ENCODE measurements at regions not wholly inside any gene's neighbourhood (a gene's known extent, or its start where the extent isn't known, plus 50 kb on each side); places are given as distances from the start of the nearest gene placed in this dataset.
A peak's percentile ranks its signal among the peaks of the same experiment; 100 is the strongest.
"Not testable (repeated sequence)": the region's sequence is repeated elsewhere in the genome, so short reads cannot be mapped to it uniquely, and the experiment has no call there.

DNA sequence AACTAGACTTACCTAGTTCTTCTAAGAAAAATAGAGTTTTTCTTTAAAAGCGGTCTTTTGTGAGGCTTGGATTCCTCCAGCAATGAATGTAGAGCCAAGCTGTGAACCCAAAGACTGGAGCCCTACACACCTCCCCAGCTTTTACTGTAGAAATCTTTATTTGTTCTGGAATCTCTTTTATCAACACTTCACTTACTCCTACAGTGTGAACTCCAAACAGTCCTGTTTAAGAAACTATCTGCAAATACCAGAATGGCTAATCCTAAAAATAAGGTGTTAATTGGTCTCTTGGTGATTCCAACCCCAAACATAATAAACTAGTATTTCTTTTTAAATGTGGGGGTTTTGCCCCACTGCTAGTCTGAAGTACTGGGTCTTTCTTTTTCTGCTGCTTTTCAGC lies 103.9 kb downstream of the ENC1 start:
- Histone ChIP-seq H3K9me3 (ENCODE audit: control insufficient read depth in 5 of 5, low read length in 5 of 5) (peaks cover 3 to 21% (median 9%) of the 10 kb centered on the region in 5 donors), H3K36me3 (ENCODE audit: control insufficient read depth in 5 of 5, insufficient read depth in 5 of 5, low read length in 5 of 5) (no peaks in the 10 kb centered on the region), H3K9ac (ENCODE audit: low read length in 5 of 5) (no peak overlapping the region), H3K4me1 (ENCODE audit: control insufficient read depth in 5 of 5, insufficient read depth in 5 of 5, low read length in 5 of 5) (peaks cover 4 to 26% (median 22%) of the 10 kb centered on the region in 5 donors), H3K27ac (ENCODE audit: low read depth, low read length) (no peak overlapping the region), H3K27me3 (ENCODE audit: control insufficient read depth in 5 of 5, insufficient read depth in 4 of 5, low read length in 5 of 5) (no peaks in the 10 kb centered on the region), H3K4me3 (ENCODE audit: low read depth in 1 of 5, low read length in 5 of 5) (no peak overlapping the region)

GRCh38 chr5:74535926-74536325 lies 104.6 kb downstream of the ENC1 start:
- Histone ChIP-seq H3K27ac (ENCODE audit: low read depth, low read length) (no peak overlapping the region), H3K9ac (ENCODE audit: low read length in 5 of 5) (no peak overlapping the region), H3K4me1 (ENCODE audit: control insufficient read depth in 5 of 5, insufficient read depth in 5 of 5, low read length in 5 of 5) (peaks cover 4 to 26% (median 22%) of the 10 kb centered on the region in 5 donors), H3K4me3 (ENCODE audit: low read depth in 1 of 5, low read length in 5 of 5) (no peak overlapping the region), H3K27me3 (ENCODE audit: control insufficient read depth in 5 of 5, insufficient read depth in 4 of 5, low read length in 5 of 5) (no peaks in the 10 kb centered on the region), H3K36me3 (ENCODE audit: control insufficient read depth in 5 of 5, insufficient read depth in 5 of 5, low read length in 5 of 5) (no peaks in the 10 kb centered on the region), H3K9me3 (ENCODE audit: control insufficient read depth in 5 of 5, low read length in 5 of 5) (peaks cover 3 to 21% (median 9%) of the 10 kb centered on the region in 5 donors)

DNA sequence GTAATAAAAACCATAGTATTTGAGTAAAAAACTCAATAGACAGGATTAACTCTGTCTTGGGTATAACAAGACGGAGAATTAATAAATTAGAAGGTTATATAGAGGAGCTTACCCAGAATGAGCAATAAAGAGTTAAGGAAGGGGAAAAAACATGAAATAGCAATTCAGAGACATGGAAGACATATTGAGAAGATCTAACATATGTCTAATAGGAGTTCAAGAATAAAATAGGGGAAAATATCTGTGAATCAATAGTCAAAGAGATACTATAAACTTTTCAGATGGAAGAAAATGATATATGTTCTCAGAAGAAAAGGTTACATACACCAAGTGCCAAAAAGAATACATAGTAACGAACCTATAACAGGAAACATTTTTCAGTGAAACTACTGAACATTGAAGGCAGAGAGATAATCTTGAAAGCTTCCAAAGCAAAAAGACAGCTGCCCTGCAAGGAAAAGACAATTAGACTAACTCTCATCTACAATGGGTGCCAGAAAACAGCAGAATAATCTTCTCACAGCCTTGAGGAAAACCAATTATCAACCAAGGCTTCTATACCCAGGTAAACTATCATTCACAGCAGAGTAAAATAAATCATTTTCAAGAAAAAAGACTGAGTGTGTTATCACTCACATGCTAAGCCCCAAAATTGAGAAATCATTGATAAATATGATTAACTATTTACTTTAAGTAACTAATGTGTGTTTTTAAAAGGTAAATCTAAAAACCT lies 106.0 kb downstream of the ENC1 start:
- Histone ChIP-seq H3K36me3 (ENCODE audit: control insufficient read depth in 5 of 5, insufficient read depth in 5 of 5, low read length in 5 of 5) (no peaks in the 10 kb centered on the region), H3K4me1 (ENCODE audit: control insufficient read depth in 5 of 5, insufficient read depth in 5 of 5, low read length in 5 of 5) (peaks cover 4 to 20% (median 18%) of the 10 kb centered on the region in 5 donors), H3K27me3 (ENCODE audit: control insufficient read depth in 5 of 5, insufficient read depth in 4 of 5, low read length in 5 of 5) (no peaks in the 10 kb centered on the region), H3K9ac (ENCODE audit: low read length in 5 of 5) (no peak overlapping the region), H3K27ac (ENCODE audit: low read depth, low read length) (no peak overlapping the region), H3K9me3 (ENCODE audit: control insufficient read depth in 5 of 5, low read length in 5 of 5) (peaks cover 3 to 21% (median 9%) of the 10 kb centered on the region in 5 donors), H3K4me3 (ENCODE audit: low read depth in 1 of 5, low read length in 5 of 5) (peak overlapping the region in 1 of 5 donors; percentile 33)

DNA sequence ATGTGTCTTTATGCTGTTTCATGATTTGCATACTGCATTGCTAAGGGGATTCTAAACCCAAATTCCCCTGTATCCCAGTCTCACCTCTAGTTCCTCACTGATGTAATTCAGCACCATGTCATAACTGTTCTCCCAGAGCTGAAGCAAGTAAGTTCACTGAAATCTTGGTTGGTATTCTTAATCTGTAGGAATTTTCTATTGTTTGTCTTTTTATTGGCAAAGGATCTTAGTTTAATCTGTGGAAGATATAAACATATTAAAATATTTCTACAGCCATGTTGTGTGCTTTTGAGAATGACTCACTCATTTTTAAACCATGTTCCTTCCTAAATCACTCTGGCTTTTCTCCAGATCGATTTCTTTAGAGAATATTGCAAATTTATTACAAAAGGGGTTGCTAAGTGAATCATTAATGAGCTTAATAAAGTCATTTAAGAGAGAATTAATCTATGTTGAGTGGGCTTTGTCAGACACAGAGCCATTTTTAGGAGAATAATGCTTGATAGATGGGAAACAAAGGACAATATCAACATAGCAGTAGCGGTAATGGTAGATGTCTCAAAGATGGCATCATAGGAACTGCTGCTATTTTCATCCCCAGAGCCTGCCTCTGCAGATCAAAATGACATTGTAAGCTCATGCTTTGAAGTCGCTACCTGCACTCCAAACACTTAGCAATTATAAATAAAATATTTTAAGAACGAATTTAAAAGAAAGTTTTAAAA lies 110.0 kb downstream of the ENC1 start:
- Histone ChIP-seq H3K4me1 (ENCODE audit: control insufficient read depth in 5 of 5, insufficient read depth in 5 of 5, low read length in 5 of 5) (no peaks in the 10 kb centered on the region), H3K27me3 (ENCODE audit: control insufficient read depth in 5 of 5, insufficient read depth in 4 of 5, low read length in 5 of 5) (no peaks in the 10 kb centered on the region), H3K9me3 (ENCODE audit: control insufficient read depth in 5 of 5, low read length in 5 of 5) (peaks cover 3 to 21% (median 9%) of the 10 kb centered on the region in 5 donors), H3K4me3 (ENCODE audit: low read depth in 1 of 5, low read length in 5 of 5) (no peak overlapping the region), H3K27ac (ENCODE audit: low read depth, low read length) (no peak overlapping the region), H3K9ac (ENCODE audit: low read length in 5 of 5) (no peak overlapping the region), H3K36me3 (ENCODE audit: control insufficient read depth in 5 of 5, insufficient read depth in 5 of 5, low read length in 5 of 5) (no peaks in the 10 kb centered on the region)

- no peaks in the 10 kb centered on the region for H3K36me3 ChIP-seq (ENCODE audit: control insufficient read depth in 5 of 5, insufficient read depth in 5 of 5, low read length in 5 of 5)
- H3K9me3 ChIP-seq (ENCODE audit: control insufficient read depth in 5 of 5, low read length in 5 of 5) = peaks cover 0 to 14% (median 3%) of the 10 kb centered on the region in 5 donors
- H3K4me3 ChIP-seq (ENCODE audit: low read depth in 1 of 5, low read length in 5 of 5) = no peak overlapping the region
- no peak overlapping the region for H3K9ac ChIP-seq (ENCODE audit: low read length in 5 of 5)
- H3K27me3 ChIP-seq (ENCODE audit: control insufficient read depth in 5 of 5, insufficient read depth in 4 of 5, low read length in 5 of 5) = no peaks in the 10 kb centered on the region
- H3K27ac ChIP-seq (ENCODE audit: low read depth, low read length) = no peak overlapping the region
- H3K4me1 ChIP-seq (ENCODE audit: control insufficient read depth in 5 of 5, insufficient read depth in 5 of 5, low read length in 5 of 5) = no peaks in the 10 kb centered on the region
These were observed 111.4 kb downstream of the ENC1 start for GRCh38 chr5:74529101-74529500.

DNA sequence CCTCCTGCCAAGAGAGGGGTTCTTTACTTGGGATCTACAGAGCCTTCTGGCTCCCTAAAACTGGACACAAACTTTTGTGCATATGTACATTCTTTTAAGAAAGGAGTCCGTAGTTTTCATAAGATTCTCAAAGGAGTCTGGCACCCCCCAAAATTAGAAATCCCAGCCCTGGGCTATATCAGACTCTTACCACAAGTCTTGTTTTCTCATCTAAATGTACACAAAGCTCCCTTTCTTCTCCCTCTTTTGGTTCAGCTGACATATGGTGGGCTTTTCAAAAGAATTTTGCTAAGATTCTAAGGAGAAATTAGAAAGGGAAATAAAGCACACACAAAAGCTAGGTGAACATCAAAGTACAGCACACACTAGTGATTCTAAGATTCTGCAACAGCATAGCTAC lies 114.4 kb downstream of the ENC1 start:
- Histone ChIP-seq H3K9ac (ENCODE audit: low read length in 5 of 5) (no peak overlapping the region), H3K27me3 (ENCODE audit: control insufficient read depth in 5 of 5, insufficient read depth in 4 of 5, low read length in 5 of 5) (no peaks in the 10 kb centered on the region), H3K4me3 (ENCODE audit: low read depth in 1 of 5, low read length in 5 of 5) (no peak overlapping the region), H3K4me1 (ENCODE audit: control insufficient read depth in 5 of 5, insufficient read depth in 5 of 5, low read length in 5 of 5) (no peaks in the 10 kb centered on the region), H3K9me3 (ENCODE audit: control insufficient read depth in 5 of 5, low read length in 5 of 5) (peaks cover 0 to 3% (median 0%) of the 10 kb centered on the region in 5 donors), H3K36me3 (ENCODE audit: control insufficient read depth in 5 of 5, insufficient read depth in 5 of 5, low read length in 5 of 5) (no peaks in the 10 kb centered on the region), H3K27ac (ENCODE audit: low read depth, low read length) (no peak overlapping the region)

DNA sequence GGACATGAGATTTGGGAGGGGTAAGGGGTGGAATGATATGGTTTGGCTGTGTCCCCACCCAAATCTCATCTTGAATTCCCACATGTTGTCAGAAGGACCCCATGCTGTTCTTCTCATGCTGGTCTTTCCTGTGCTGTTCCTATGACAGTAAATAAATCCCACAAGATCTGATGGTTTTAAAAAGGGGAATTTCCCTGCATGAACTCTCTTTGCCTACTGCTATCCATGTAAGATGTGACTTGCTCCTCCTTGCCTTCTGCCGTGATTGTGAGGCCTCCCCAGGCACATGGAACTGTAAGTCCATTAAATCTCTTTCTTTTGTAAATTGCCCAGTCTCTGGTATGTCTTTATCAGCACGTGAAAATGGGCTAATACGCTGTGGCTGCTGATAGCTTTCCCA lies 115.8 kb downstream of the ENC1 start:
- not testable (repeated sequence) for H3K27ac ChIP-seq (ENCODE audit: low read depth, low read length); H3K4me3 ChIP-seq (ENCODE audit: low read depth in 1 of 5, low read length in 5 of 5); H3K36me3 ChIP-seq (ENCODE audit: control insufficient read depth in 5 of 5, insufficient read depth in 5 of 5, low read length in 5 of 5); H3K27me3 ChIP-seq (ENCODE audit: control insufficient read depth in 5 of 5, insufficient read depth in 4 of 5, low read length in 5 of 5); H3K9me3 ChIP-seq (ENCODE audit: control insufficient read depth in 5 of 5, low read length in 5 of 5); H3K4me1 ChIP-seq (ENCODE audit: control insufficient read depth in 5 of 5, insufficient read depth in 5 of 5, low read length in 5 of 5); H3K9ac ChIP-seq (ENCODE audit: low read length in 5 of 5)

DNA sequence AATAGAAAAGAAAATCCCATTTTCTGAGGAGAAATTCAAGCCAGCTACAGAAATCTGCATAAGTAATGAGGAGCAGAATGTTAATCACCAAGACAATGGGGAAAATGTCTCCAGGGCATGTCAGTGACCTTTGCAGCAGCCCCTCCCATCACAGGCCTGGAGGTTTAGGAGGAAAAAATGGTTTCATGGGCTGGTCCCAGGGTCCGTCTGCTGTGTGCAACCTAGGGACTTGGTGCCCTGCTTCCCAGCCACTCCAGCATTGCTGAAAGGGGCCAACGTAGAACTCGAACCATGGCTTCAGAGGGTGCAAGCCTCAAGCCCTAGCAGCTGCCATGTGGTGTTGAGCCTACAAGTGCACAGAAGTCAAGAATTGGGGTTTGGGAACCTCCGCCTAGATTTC lies 116.8 kb downstream of the ENC1 start:
- H3K27me3 ChIP-seq (ENCODE audit: control insufficient read depth in 5 of 5, insufficient read depth in 4 of 5, low read length in 5 of 5); H3K4me3 ChIP-seq (ENCODE audit: low read depth in 1 of 5, low read length in 5 of 5); H3K27ac ChIP-seq (ENCODE audit: low read depth, low read length); H3K9me3 ChIP-seq (ENCODE audit: control insufficient read depth in 5 of 5, low read length in 5 of 5); H3K9ac ChIP-seq (ENCODE audit: low read length in 5 of 5); H3K4me1 ChIP-seq (ENCODE audit: control insufficient read depth in 5 of 5, insufficient read depth in 5 of 5, low read length in 5 of 5); H3K36me3 ChIP-seq (ENCODE audit: control insufficient read depth in 5 of 5, insufficient read depth in 5 of 5, low read length in 5 of 5): not testable (repeated sequence)

DNA sequence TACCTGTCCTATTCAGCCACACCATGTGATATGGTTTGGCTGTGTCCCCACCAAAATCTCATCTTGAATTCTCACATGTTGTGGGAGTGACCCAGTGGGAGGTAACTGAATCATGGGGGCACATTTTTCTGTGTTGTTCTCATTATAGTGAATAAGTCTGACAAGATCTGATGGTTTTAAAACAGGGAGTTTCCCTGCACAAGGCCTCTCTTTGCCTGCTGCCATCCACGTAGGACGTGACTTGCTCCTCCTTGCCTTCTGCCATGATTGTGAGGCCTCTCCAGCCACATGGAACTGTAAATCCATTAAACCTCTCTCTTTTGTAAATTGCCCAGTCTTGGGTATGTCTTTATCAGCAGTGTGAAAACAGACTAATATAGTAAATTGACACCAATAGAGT lies 117.7 kb downstream of the ENC1 start:
- not testable (repeated sequence) for H3K27me3 ChIP-seq (ENCODE audit: control insufficient read depth in 5 of 5, insufficient read depth in 4 of 5, low read length in 5 of 5); H3K36me3 ChIP-seq (ENCODE audit: control insufficient read depth in 5 of 5, insufficient read depth in 5 of 5, low read length in 5 of 5); H3K4me1 ChIP-seq (ENCODE audit: control insufficient read depth in 5 of 5, insufficient read depth in 5 of 5, low read length in 5 of 5); H3K9me3 ChIP-seq (ENCODE audit: control insufficient read depth in 5 of 5, low read length in 5 of 5); H3K4me3 ChIP-seq (ENCODE audit: low read depth in 1 of 5, low read length in 5 of 5); H3K27ac ChIP-seq (ENCODE audit: low read depth, low read length); H3K9ac ChIP-seq (ENCODE audit: low read length in 5 of 5)

DNA sequence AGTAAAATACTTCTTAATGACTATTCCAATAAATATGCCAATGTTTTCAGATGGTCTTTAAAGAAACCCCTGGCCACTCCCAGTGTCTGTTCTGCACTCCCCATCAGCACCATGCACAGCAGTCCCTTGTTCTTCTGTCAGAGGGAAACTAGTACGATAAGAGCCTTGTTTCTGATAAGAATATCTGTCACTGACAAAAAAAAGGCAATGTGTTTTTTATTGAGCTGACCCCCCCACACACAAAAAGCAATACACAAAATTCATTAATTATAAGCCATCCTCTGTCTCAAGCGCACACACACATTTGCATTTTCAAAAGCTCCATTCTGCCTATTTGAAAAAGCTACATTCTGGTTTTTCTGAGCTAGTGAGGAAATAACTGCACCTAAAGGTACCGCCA lies 119.1 kb downstream of the ENC1 start:
- H3K27ac ChIP-seq (ENCODE audit: low read depth, low read length) = no peak overlapping the region
- peaks cover 0 to 3% (median 0%) of the 10 kb centered on the region in 5 donors for H3K9me3 ChIP-seq (ENCODE audit: control insufficient read depth in 5 of 5, low read length in 5 of 5)
- H3K4me3 ChIP-seq (ENCODE audit: low read depth in 1 of 5, low read length in 5 of 5) = no peak overlapping the region
- no peaks in the 10 kb centered on the region for H3K27me3 ChIP-seq (ENCODE audit: control insufficient read depth in 5 of 5, insufficient read depth in 4 of 5, low read length in 5 of 5)
- H3K36me3 ChIP-seq (ENCODE audit: control insufficient read depth in 5 of 5, insufficient read depth in 5 of 5, low read length in 5 of 5) = no peaks in the 10 kb centered on the region
- peaks cover 0 to 13% (median 11%) of the 10 kb centered on the region in 5 donors for H3K4me1 ChIP-seq (ENCODE audit: control insufficient read depth in 5 of 5, insufficient read depth in 5 of 5, low read length in 5 of 5)
- H3K9ac ChIP-seq (ENCODE audit: low read length in 5 of 5) = no peak overlapping the region

Measured in subcutaneous abdominal adipose tissue (tissue), 5 donors.